HG03520 (cell line): ENCODE measurements at regions not wholly inside any gene's neighbourhood (a gene's known extent, or its start where the extent isn't known, plus 50 kb on each side); places are given as distances from the start of the nearest gene placed in this dataset.
"Not testable (repeated sequence)": the region's sequence is repeated elsewhere in the genome, so short reads cannot be mapped to it uniquely, and the experiment has no call there.

Experiments
- ATAC-seq: cut with Tn5 transposase; IDR thresholded peaks from one replicate; pipeline ENCODE4 v1.9.1; 2021; ENCODE audit warnings: mild to moderate bottlenecking, moderate library complexity; ENCODE audit not compliant: unreplicated experiment

DNA sequence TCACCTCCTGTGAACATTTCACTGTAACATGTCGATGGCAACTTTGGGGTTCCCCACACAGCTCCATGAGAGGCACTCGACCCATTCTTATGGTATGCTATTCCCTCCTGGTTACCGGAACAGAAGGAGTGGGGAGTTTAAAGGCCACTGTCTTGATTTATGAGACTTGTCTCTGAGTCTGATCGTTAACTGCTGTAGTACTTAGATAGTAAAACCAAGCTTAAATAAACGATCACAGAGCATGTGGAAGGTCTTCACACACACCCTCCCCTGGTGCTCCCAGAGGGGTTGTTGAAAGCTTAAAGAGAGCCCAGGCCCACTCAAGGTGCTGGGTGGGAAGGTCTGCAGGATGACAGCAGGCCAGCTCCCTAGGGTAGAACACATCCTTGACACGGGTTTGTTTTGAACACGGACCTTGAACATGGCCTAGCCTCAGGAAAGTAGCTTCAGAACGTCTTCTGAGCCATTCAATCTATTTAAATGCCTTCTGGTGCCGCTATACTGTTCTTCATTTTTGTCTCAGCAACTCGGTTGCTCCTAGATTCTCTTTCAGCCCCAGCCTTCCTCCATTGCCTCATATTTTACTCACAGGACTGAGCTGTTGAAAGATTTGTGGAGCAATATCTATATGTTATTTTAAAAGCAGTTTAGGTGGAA, 335.3 kb downstream of the FGFR2 start:
- no peak for ATAC-seq

DNA sequence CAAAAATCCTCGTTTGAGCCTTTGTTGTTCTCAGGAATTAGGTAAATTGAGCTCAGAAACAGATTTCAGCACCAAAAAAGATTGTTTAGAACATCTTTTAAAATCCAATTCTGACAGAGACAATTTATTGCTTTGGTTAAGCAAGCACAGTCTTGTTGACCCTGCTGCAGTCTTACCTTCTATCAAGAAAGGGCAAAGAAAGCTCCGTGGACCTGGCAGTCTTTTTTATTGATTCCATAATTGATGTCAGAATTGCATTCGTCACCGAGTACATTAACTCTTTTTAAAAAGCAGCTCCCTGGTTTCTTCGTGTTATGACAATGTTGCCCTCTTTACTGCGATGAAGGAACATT, 334.8 kb downstream of the FGFR2 start:
- no peak for ATAC-seq

DNA sequence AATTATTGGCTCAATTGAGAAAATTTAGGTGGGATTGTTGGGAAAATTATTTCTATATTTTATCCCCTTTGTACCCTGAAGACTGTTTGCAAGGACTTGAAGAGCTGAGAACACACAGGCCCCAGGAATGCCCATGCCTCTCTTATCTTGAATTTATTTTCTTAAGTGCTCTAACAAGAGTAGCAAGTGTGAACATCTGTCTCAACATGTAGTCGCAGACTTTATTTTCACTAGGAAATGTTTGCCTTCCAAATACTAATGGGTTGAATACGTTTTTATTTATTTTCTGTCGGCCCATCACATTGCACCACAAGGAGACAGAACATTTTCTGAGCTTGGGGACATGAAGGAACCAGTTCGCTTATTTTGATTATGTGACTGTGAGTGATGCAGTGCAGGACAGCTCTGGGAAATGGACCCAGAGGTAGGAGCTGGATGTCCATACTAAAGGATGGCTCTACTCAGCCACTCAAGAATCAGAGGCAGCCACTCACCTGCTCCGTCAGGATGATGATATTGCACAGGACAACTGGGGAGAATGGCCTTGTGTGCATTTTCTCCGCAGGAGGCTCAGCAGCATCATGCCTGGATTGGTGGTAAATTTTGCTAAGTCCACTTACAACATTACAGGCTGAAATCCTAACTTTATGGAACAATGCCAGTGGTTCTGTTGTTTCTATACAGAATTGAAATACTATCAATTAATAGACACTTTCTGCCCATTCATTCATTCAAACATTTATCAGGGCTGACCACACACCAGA, 332.7 kb downstream of the FGFR2 start:
- ATAC-seq: no peak

DNA sequence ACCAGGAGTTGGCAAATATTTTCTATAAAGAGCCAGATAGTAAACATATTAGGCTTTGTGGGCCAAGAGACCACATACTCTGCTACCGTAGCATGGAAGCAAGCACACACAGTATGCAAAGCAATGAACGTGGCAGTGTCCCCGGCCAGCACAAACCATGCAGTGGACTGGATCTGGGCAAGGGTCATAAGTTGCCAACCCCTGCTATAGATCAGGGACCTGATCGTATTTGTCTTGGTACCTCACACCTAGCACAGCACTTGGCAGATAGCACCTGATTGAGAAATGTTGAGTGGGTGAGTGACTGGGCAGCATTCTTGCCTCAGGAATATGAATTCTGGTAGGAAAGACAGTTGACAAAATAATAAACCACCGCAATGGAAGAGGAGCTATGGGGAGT, 331.9 kb downstream of the FGFR2 start:
- no peak for ATAC-seq

DNA sequence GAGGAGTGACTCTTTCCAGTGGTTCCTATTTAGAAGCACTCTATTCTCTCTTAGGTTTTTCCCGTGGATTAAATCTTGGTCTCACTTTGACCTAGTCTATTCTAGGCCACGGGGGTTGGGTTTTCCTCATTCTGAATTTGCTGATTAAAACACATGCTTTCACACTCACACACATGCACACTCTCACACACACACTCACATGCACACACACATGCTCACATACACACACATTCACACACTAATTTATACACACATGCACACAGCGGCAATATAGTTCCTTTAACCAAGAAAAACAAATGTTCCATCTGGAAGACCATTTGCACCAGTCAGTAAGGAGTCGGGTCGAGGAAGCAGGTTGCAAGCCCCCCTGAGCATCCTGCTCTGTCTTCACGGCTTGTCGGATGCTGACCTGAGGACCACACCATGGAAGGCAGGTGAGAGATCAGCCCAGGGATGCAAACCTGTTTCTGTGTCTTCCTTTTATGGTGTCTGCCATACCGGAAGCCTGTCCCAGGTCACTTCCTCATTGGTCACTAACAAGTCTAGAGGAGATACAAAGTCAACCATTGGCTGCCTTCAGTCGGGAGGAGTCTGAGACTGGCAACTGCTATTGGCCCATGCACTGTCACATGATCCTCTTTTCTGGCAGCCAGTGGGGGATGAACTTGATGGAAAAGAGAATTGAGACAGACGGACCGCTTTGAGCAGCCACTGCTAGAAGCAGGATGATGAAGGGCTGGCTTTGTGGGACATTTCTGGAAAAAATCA, 330.8 kb downstream of the FGFR2 start:
- ATAC-seq: no peak

DNA sequence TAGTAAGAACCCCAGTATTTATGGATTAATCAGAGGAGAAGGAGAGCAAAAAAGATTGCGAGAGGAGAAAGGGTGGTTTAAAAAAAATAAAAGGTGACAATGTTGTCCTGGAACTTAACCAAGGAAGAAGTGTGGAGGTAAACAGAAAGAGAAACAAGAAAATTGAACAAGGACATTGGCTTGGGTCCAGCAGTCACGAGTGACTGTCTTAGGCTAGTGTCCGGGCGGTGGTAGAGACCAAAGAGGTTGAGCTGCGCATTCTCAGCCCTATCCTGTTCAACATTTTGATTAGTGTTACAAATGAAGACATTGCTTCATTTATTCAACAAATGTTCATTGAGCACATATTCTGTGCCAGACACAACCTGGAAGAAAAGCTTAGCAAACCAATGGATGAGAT, 329.9 kb downstream of the FGFR2 start:
- ATAC-seq: no peak

DNA sequence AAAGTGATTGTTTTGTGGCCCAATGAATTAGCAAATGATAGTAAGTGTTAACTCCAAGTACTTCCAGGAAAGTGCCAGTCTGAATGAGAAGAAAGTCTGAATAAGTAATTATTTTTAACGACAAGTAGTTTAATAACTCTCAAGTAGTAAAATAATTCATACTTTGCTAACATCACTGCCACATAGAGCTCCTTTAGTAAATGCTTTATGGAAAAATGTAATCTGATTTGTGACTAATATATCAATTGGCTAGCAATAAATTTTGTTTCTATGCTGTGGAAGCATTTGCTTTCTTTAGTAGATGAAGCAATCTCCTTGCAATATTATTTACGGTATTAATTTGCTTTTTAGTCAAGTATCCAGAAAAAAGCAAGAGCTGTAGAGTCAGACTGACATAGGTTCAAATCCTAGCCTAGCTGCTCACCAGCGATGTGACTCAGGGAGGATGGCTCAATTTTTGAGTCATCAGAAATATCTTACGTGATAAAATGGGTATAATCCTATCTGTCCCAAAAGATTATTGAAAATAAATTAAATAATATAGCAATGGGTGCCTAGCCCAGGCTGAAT, 329.3 kb downstream of the FGFR2 start:
- no peak for ATAC-seq

DNA sequence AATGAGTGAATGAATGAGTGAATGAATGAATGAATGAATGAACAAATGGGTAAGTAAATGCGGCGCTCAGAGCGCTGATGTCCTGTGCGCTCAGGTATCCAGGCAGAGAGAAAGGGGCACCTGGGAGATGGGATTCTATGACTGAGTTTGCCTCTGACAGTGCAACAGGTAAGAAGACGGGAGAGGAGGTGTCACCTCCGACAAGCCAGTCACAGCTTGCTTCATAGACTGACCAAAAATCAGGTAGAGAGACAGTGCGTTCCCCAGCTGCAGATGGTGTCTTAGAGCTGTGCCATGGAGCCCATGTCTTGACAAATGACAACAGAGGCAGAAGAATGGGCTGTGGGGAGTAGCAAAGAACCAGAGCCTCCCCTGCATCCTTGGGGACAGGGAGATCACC, 327.3 kb downstream of the FGFR2 start:
- ATAC-seq: no peak

DNA sequence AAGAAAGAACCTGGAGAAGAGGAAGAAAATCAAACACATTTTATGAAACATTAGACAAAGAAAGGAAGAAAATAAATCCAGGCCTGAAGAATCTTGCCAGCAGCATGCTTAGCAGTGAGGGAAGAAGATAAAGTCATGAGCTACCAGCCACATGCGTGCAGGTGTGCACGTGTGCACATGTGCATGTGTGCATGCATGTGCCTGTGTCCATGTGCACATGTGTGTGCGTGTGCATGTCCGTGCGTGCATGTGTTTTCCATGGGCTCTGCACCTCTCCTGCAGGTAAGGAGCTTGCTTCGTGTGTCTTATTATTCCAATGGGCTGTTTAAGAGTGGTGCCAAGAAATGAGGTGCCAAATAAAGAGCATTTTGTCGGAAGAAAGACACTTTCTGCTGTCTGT, 322.2 kb downstream of the FGFR2 start:
- no peak for ATAC-seq

DNA sequence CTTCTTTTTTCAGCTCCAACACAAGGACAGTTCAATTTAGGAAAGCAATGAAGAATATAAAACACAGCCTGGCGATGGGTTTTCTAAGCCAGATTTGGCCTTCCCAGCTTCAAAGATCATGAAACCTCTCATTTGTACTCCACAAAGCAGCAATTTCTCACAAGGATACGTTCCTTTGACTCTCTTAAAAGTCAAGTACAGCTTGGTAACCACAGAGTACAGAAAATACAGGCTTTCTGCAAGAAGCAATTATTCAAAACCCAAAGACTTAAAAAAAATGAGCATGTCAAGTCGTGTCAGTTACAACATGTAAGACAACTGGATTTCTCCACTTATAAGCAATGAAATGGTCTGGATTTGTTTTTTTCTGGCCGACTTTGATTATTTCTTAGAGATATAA, 321.4 kb downstream of the FGFR2 start:
- no peak for ATAC-seq

DNA sequence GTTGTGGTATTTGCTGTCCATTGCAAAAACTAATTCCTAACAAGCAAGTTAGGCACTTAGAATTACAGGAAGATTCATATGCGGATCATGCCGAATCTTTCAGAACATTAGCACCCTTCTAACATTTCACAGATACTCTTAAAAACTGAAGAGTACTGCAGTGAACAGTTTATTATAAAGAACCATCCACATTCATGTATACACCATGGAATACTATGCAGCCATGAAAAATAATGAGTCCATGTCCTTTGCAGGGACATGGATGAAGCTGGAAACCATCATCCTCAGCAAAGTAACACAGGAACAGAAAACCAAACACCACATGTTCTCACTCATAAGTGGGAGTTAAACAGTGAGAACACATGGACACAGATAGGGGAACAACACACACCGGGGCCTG, 319.9 kb downstream of the FGFR2 start:
- ATAC-seq: not testable (repeated sequence)

DNA sequence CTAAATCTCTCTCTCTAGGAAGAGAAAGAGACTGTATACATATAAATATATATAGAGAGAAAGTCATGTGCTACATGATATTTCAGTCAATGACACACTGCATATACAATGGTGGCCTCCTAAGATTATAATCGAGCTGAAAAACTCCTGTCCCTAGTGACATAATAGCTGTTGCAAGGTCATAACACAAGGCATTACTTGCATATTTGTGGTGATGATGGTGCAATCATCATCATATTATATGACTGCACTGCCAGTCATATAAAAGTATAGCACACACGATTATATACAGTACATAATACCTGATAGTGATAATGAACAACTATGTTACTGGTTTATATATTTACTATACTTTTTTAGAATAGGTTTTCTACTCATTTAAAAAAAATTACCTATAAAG, 316.7 kb downstream of the FGFR2 start:
- no peak for ATAC-seq

DNA sequence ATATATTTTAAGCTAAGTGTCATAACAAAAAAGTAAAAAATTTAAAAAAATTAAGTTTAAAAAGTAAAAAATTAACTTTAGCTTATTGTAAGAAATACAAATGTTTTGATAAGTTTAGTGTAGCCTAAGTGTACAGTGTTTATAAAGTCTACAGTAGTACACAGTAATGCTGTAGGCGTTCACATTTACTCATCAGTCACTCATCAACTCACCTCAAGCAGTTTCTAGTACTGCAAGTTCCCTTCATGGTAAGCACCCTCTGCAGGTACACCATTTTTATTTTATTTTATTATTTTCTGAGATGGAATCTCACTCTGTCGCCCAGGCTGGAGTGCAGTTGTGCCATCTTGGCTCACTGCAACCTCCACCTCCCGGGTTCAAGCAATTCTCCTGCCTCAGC, 316.0 kb downstream of the FGFR2 start:
- ATAC-seq: no peak

DNA sequence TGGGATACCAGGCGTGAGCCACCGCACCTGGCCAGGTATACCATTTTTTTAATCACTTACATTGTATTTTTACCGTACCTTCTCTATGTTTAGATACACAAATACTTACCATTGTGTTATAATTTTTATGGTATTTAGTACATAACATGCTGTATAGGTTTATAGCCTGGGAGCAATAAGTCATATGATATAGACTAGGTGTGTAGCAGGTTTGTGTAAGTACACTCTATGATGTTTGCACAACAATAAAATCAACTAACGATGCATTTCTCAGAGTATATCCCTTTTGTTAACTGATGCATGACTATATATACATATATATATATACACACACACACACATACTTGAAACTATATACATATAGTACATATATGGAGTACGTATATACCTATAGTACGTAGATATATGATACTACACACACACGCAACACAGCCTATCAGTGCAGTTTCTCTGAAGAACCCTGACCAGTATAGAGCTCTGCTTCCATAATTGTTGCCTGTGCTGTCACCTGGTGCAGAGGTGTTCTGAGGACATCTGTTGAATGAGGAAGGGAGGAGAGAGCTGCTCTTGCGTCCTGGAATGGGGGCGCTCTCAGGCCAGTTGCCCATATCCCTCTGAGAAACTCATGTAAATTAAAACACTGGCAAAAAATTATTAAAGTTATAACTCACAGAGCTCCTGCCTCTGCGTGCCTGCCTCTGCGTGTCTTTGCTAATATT, 315.3 kb downstream of the FGFR2 start:
- no peak for ATAC-seq

DNA sequence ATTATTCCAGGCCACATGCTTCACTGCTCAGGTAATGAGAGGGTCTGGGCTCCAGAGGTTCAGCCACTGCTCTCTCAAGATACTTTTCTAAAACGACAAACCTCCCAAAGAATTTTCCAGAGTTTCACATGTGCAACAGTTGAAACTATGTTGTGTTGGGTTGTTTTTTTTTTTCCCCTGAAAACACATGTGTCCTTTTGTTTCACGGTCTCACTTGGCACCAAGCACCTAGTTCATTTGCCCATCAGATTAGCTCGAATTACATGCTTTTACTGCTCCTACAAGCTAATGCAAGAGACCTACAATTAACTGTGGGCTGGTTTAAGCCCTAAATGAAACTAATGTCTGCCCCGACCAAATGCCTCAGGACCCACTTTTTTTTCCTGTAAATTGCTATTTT, 313.3 kb downstream of the FGFR2 start:
- ATAC-seq: no peak

DNA sequence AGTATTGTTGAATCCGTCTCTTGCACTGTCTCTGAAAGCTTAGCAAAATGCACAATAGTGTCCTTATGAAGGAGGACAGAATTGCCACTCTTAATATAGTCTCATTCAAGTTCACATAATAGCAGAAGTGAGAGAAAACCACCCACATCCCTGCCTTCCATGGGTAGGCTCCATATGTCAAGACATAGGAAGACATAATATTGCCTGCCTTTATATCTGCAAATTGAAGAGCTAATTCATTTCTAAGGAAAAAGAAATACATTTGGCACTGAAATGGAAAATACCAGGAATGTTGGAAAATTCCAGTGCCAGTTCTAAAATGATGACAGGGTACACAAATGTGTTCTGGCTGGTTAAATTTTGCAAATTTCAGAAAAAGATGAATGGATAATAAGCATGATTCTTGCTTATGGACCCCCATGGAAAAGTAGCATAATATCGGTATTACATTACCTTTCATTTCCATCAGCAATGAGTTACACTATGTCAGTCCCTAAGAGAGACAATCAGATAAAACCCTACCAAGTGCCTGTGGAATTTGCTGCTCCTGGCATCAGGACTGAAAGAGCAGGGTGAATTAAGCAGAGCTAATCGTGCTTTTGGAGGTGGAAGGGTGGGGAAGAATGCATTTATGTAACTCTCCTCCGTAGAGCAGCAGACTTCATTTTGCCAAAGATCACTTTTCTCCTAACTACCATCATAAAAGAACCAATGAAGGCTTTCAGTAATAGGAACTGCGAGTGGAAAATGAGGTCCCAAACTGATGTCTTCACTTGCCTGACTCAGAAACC, 312.6 kb downstream of the FGFR2 start:
- ATAC-seq: no peak

DNA sequence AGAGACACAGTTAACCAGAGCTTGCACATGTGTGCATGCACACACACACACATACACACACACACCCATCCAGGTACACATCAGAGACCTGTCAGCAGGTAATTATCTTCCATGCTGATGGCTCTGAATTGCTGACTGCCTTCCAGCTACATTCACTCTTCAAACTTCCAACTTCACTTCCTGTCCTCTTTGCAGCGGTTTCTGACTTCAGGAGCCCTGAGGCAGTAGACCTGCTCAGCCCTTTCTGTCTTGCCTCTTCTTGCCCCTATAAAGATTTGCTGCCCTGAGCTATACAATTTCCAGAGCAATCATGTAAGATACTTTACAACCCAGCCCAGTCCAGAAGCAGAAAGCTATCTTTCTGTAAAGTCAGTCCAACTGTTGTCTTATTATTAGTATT, 310.2 kb downstream of the FGFR2 start:
- no peak for ATAC-seq

DNA sequence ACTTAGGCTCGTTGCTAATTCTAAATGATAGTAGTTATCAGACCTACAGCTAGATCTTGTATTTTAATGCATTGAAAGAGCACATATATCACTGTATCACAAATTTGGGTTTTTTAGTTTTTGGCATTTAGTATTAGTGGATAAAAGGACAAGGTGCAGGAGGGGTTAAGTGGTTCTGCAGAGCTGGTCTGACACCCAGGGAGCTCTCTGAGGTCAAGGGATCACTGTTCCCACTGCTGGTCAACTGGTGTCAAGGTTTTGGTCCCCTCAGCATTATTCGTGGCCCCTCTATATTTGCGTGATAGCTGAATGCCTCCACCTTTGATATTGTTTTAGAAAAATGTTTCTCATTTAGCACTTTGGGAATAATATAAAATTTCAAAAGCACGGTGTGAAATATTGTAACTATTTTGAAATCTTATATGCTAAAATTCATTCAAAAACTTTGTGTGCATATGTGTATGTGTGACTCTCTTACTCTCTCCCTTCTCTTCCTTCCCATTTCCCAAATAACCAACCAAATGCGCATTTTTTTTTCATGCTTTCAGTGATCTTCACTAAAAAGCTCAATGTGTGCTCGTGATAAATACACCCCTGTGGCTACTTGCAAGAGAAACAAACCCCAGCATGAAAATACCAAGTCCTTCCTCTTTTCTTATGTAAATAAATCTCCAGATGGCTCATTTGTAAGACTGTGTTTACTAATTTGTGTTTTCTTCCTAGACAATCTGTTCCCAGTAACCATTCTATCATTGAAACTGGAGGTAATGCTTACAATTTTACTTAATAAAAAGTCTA, 309.2 kb downstream of the FGFR2 start:
- ATAC-seq: no peak

DNA sequence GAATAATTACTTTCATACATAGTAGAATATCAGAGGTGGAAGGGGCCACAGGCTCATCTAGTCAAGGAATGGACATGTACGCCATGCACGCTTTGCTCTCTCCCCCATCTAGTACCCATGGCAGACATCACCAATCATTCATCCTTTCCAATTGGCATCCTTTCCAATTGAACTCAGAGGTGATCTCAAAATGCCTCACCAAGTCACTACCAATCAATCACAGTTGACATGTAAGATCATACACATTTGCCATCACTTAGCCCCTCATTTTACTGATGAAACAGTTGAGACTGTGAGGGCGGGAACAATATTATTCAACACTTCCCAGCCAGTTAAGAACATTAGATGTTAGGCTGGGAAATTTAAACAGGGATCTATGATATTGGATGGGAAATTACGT, 308.4 kb downstream of the FGFR2 start:
- ATAC-seq: no peak

DNA sequence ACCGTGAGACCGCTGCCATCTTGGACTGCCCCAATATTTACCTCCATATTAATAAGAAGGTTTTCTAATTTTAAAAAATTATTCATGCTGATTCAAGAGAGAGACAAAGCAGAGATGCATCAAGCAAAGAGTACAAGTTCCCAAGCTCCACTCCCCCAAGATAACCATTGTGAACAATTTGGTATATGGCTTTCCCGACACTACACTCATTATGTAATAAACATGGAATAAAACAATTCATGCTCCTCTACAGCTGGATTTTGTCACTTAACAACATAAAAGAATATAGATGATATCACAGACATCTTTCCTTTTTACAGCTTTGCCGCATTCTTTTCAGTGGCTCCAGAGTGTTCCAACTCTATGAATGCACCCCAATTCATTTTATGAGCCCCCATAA, 307.6 kb downstream of the FGFR2 start:
- ATAC-seq: no peak
